ENCODE measurements at regions not wholly inside any gene's neighbourhood (a gene's known extent, or its start where the extent isn't known, plus 50 kb on each side); places are given as distances from the start of the nearest gene placed in this dataset.

DNA sequence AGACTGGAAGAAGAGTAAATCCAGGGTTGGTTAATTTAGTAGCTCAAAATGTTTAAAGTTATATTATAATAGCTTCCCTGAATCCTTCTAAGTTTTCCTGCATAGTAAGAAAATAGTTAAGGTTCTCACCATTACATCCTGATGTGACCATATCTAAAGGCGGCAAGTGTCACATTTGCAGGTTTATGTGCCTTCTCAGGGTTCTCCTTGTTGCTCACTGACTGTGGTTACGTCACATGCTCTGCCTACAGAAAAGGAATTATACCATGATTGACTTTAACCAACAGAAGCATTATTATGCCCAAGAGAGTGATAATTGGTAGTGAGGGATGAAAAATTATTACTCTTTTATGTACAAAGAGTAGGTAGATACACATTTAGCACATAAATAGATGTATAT, 539.8 kb downstream of the PTPRC start:
- TF ChIP-seq GLIS3 (CRISPR knock-in tag; IDR thresholded peaks at IDR 0.05), result no peak
- TF ChIP-seq ZC3H10 (CRISPR knock-in tag; IDR thresholded peaks at IDR 0.05), result no peak
- TF ChIP-seq, protein P1, sequence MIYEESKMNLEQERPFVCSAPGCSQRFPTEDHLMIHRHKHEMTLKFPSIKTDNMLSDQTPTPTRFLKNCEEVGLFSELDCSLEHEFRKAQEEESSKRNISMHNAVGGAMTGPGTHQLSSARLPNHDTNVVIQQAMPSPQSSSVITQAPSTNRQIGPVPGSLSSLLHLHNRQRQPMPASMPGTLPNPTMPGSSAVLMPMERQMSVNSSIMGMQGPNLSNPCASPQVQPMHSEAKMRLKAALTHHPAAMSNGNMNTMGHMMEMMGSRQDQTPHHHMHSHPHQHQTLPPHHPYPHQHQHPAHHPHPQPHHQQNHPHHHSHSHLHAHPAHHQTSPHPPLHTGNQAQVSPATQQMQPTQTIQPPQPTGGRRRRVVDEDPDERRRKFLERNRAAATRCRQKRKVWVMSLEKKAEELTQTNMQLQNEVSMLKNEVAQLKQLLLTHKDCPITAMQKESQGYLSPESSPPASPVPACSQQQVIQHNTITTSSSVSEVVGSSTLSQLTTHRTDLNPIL (CRISPR knock-in tag; IDR thresholded peaks at IDR 0.05; ENCODE audit: low read depth), result no peak
- no peak for TF ChIP-seq ISL1 (CRISPR knock-in tag; IDR thresholded peaks at IDR 0.05)
- no peak for TF ChIP-seq ARNTL (CRISPR knock-in tag; IDR thresholded peaks at IDR 0.05; ENCODE audit: borderline replicate concordance, low read depth)
- no peak for TF ChIP-seq PATZ1 (CRISPR knock-in tag; IDR thresholded peaks at IDR 0.05; ENCODE audit: borderline replicate concordance)
- TF ChIP-seq ZNF8 (CRISPR knock-in tag; IDR thresholded peaks at IDR 0.05), result no peak
- TF ChIP-seq RARB (CRISPR knock-in tag; IDR thresholded peaks at IDR 0.05), result no peak
- no peak for TF ChIP-seq ESRRG (CRISPR knock-in tag; IDR thresholded peaks at IDR 0.05)
- TF ChIP-seq TSHZ2 (CRISPR knock-in tag; IDR thresholded peaks at IDR 0.05), result no peak
- TF ChIP-seq, protein P2, sequence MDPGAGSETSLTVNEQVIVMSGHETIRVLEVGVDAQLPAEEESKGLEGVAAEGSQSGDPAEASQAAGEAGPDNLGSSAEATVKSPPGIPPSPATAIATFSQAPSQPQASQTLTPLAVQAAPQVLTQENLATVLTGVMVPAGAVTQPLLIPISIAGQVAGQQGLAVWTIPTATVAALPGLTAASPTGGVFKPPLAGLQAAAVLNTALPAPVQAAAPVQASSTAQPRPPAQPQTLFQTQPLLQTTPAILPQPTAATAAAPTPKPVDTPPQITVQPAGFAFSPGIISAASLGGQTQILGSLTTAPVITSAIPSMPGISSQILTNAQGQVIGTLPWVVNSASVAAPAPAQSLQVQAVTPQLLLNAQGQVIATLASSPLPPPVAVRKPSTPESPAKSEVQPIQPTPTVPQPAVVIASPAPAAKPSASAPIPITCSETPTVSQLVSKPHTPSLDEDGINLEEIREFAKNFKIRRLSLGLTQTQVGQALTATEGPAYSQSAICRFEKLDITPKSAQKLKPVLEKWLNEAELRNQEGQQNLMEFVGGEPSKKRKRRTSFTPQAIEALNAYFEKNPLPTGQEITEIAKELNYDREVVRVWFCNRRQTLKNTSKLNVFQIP (CRISPR knock-in tag; IDR thresholded peaks at IDR 0.05; ENCODE audit: borderline replicate concordance, low read depth), result no peak
- TF ChIP-seq ZFP3 (CRISPR knock-in tag; IDR thresholded peaks at IDR 0.05), result no peak
